ENCODE measurements at regions not wholly inside any gene's neighbourhood (a gene's known extent, or its start where the extent isn't known, plus 50 kb on each side); places are given as distances from the start of the nearest gene placed in this dataset.
"Not testable (repeated sequence)": the region's sequence is repeated elsewhere in the genome, so short reads cannot be mapped to it uniquely, and the experiment has no call there.

DNA sequence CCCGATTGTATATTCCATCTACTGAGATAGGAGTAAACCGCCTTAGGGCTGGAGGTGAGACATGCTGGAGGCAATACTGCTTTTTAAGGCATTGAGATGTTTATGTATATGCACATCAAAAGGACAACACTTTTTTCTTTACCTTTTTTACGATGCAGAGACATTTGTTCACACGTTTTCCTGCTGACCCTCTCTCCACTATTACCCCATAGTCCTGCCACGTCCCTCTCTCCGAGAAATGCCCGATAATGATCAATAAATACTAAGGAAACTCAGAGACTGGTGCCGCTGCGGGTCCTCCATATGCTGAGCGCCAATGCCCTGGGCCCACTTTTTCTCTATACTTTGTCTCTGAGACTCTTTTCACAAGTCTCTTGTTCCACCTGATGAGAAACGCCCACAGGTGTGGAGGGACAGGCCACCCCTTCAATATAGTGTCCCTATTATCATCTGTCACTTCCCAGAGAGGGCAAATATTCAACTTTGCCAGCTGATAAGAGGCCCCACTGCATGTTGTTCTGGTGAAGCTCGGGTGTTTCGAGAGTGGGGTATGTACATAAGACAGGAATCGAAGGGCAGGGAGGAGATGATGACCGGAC, 4203.5 kb upstream of the OR11H1 start:
- not testable (repeated sequence) for DNase-seq; H3K9me3 ChIP-seq (ENCODE audit: control insufficient read depth in 2 of 2, insufficient read depth in 1 of 2, low read depth in 1 of 2, low read length in 1 of 2); H3K27ac ChIP-seq (ENCODE audit: low read depth in 1 of 3, low read length in 2 of 3); H3K4me3 ChIP-seq (ENCODE audit: low read depth in 1 of 3, low read length in 3 of 3); H3K4me1 ChIP-seq (ENCODE audit: control insufficient read depth in 3 of 3, insufficient read depth in 2 of 3, low read depth in 1 of 3, low read length in 2 of 3); H3K27me3 ChIP-seq (ENCODE audit: control insufficient read depth in 3 of 3, insufficient read depth in 3 of 3, low read length in 3 of 3); H3K36me3 ChIP-seq (ENCODE audit: control insufficient read depth in 3 of 3, insufficient read depth in 2 of 3, low read depth in 1 of 3, low read length in 3 of 3); FAIRE-seq
- WGBS, 3 donors: 72 to 73% (median 73%) methylated on average over 15 of the region's 15 CpGs

DNA sequence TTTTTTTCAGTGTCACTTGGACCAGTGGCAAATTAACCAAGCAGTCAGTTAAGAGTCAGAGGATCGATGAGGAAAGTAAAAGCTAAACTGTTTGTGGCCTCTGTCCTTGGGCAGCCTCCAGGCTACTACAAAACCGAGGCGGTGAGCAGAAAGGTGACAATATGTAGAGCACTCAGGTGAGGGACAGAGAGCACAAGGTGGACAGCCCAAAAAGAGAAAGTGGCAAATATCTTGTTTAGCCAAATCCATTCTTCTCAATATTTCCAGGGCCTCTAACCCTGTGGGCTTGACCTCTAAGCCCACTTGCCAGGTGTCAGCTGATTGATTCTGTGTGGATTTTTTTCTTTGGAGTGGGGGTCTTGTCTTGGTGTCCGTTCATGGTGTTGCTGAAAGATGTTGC, 4202.2 kb upstream of the OR11H1 start:
- H3K27ac ChIP-seq (ENCODE audit: low read depth in 1 of 3, low read length in 2 of 3): no peak overlapping the region
- no peaks in the 10 kb centered on the region for H3K27me3 ChIP-seq (ENCODE audit: control insufficient read depth in 3 of 3, insufficient read depth in 3 of 3, low read length in 3 of 3)
- peaks cover 2 to 7% of the 10 kb centered on the region in 2 donors for H3K9me3 ChIP-seq (ENCODE audit: control insufficient read depth in 2 of 2, insufficient read depth in 1 of 2, low read depth in 1 of 2, low read length in 1 of 2)
- WGBS, 3 donors: 50 to 63% (median 59%) methylated on average over 4 of the region's 4 CpGs
- H3K4me3 ChIP-seq (ENCODE audit: low read depth in 1 of 3, low read length in 3 of 3): no peak overlapping the region
- H3K4me1 ChIP-seq (ENCODE audit: control insufficient read depth in 3 of 3, insufficient read depth in 2 of 3, low read depth in 1 of 3, low read length in 2 of 3): no peaks in the 10 kb centered on the region
- H3K36me3 ChIP-seq (ENCODE audit: control insufficient read depth in 3 of 3, insufficient read depth in 2 of 3, low read depth in 1 of 3, low read length in 3 of 3): no peaks in the 10 kb centered on the region
- FAIRE-seq (no peak), DNase-seq (no peak)

DNA sequence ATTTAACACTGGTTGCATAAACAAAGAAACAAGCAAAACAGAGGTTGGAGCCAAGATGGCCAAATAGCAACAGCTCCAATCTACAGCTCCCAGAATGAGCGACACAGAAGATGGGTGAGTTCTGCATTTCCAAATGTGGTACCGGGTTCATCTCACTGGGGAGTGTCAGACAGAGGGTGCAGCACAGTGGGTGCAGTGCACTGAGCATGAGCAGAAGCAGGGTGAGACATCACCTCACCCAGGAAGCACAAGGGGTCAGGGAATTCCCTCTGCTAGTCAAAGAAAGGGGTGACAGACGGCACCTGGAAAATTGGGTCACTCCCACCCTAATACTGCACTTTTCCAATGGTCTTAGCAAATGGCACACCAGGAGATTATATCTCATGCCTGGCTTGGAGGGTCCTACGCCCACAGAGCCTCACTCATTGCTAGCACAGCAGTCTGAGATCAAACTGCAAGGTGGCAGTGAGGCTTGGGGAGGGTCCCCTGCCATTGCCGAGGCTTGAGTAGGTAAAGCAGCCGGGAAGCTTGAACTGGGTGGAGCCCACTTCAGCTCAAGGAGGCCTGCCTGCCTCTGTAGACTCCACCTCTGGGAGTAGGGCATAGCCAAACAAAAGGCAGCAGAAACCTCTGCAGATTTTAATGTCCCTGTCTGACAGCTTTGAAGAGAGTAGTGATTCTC, 4186.5 kb upstream of the OR11H1 start:
- H3K4me1 ChIP-seq (ENCODE audit: control insufficient read depth in 3 of 3, insufficient read depth in 2 of 3, low read depth in 1 of 3, low read length in 2 of 3); H3K27me3 ChIP-seq (ENCODE audit: control insufficient read depth in 3 of 3, insufficient read depth in 3 of 3, low read length in 3 of 3); H3K36me3 ChIP-seq (ENCODE audit: control insufficient read depth in 3 of 3, insufficient read depth in 2 of 3, low read depth in 1 of 3, low read length in 3 of 3); H3K4me3 ChIP-seq (ENCODE audit: low read depth in 1 of 3, low read length in 3 of 3); FAIRE-seq; H3K27ac ChIP-seq (ENCODE audit: low read depth in 1 of 3, low read length in 2 of 3); DNase-seq: not testable (repeated sequence)
- peaks cover 2 to 10% of the 10 kb centered on the region in 2 donors for H3K9me3 ChIP-seq (ENCODE audit: control insufficient read depth in 2 of 2, insufficient read depth in 1 of 2, low read depth in 1 of 2, low read length in 1 of 2)
- 56 to 68% (median 61%) methylated on average over 6 of the region's 6 CpGs for WGBS, 3 donors

DNA sequence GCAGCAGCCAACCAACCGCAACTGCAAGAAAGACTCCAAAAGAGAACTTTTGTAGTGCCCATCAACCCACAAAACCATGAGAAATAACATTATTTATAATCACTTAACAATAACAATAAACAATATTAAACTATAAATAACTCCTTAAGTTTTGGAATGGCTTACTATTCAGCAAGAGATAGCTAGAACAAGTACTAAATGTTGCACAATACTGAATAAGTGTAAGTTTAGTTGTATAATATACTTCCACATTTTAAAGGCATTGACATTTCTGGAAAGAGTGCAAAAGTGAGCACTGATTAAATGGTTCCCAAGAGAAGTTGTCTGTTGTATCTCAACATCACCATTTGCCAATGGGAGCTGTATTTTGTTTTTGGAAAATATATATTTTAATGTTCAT, 4176.8 kb upstream of the OR11H1 start:
- not testable (repeated sequence) for DNase-seq; H3K4me1 ChIP-seq (ENCODE audit: control insufficient read depth in 3 of 3, insufficient read depth in 2 of 3, low read depth in 1 of 3, low read length in 2 of 3); H3K27ac ChIP-seq (ENCODE audit: low read depth in 1 of 3, low read length in 2 of 3); H3K9me3 ChIP-seq (ENCODE audit: control insufficient read depth in 2 of 2, insufficient read depth in 1 of 2, low read depth in 1 of 2, low read length in 1 of 2); H3K27me3 ChIP-seq (ENCODE audit: control insufficient read depth in 3 of 3, insufficient read depth in 3 of 3, low read length in 3 of 3); FAIRE-seq; H3K4me3 ChIP-seq (ENCODE audit: low read depth in 1 of 3, low read length in 3 of 3); H3K36me3 ChIP-seq (ENCODE audit: control insufficient read depth in 3 of 3, insufficient read depth in 2 of 3, low read depth in 1 of 3, low read length in 3 of 3)
- WGBS, 3 donors: 24 to 46% (median 44%) methylated on average over 1 of the region's 1 CpG

DNA sequence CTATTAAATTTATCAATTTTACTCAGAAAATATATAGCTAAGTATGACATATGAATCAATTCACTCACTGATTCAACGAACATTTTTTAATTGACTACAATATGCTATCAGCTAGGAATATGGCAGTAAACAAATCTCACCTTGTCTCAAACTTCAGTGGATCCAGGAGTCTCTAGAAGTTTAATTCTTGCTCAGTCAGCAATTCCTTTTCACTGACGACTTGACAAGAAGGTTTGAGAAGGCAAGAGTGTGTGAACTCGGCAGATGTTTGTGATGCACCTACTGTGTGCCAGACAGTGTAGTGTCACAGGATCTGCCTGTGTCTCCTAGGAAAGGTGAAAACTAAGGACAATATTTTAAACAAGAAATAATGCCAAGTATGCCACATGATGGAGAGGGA, 4175.7 kb upstream of the OR11H1 start:
- H3K27ac ChIP-seq (ENCODE audit: low read depth in 1 of 3, low read length in 2 of 3); DNase-seq; H3K27me3 ChIP-seq (ENCODE audit: control insufficient read depth in 3 of 3, insufficient read depth in 3 of 3, low read length in 3 of 3); FAIRE-seq; H3K4me1 ChIP-seq (ENCODE audit: control insufficient read depth in 3 of 3, insufficient read depth in 2 of 3, low read depth in 1 of 3, low read length in 2 of 3); H3K36me3 ChIP-seq (ENCODE audit: control insufficient read depth in 3 of 3, insufficient read depth in 2 of 3, low read depth in 1 of 3, low read length in 3 of 3); H3K4me3 ChIP-seq (ENCODE audit: low read depth in 1 of 3, low read length in 3 of 3); H3K9me3 ChIP-seq (ENCODE audit: control insufficient read depth in 2 of 2, insufficient read depth in 1 of 2, low read depth in 1 of 2, low read length in 1 of 2): not testable (repeated sequence)
- 60 to 68% (median 66%) methylated on average over 3 of the region's 3 CpGs for WGBS, 3 donors

DNA sequence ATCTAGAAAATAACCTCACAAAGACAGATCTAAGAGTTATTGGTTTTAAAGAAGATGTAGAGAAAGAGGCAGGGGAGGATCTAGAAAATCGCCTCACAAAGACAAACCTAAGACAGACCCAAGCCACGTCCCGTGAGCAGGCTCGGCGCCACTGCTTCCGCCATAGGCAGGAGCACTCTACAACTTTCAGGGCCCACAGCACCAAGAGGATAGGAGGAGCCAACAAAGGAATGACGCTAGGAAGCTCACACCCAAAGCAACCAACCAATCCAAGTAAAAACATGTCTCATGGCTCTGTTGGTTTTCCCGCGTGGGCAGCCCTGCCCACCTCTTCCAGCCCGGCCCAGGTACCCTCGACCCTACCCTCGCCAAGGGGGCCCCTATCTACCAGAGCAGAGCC, 4167.4 kb upstream of the OR11H1 start:
- FAIRE-seq: no peak
- Histone ChIP-seq H3K27ac (ENCODE audit: low read depth in 1 of 3, low read length in 2 of 3) (no peak overlapping the region), H3K27me3 (ENCODE audit: control insufficient read depth in 3 of 3, insufficient read depth in 3 of 3, low read length in 3 of 3) (no peaks in the 10 kb centered on the region), H3K9me3 (ENCODE audit: control insufficient read depth in 2 of 2, insufficient read depth in 1 of 2, low read depth in 1 of 2, low read length in 1 of 2) (peaks cover 2 to 4% of the 10 kb centered on the region in 2 donors), H3K4me3 (ENCODE audit: low read depth in 1 of 3, low read length in 3 of 3) (no peak overlapping the region), H3K4me1 (ENCODE audit: control insufficient read depth in 3 of 3, insufficient read depth in 2 of 3, low read depth in 1 of 3, low read length in 2 of 3) (no peaks in the 10 kb centered on the region), H3K36me3 (ENCODE audit: control insufficient read depth in 3 of 3, insufficient read depth in 2 of 3, low read depth in 1 of 3, low read length in 3 of 3) (no peaks in the 10 kb centered on the region)
- no peak for DNase-seq
- WGBS, 3 donors: 67 to 74% (median 68%) methylated on average over 12 of the region's 12 CpGs

DNA sequence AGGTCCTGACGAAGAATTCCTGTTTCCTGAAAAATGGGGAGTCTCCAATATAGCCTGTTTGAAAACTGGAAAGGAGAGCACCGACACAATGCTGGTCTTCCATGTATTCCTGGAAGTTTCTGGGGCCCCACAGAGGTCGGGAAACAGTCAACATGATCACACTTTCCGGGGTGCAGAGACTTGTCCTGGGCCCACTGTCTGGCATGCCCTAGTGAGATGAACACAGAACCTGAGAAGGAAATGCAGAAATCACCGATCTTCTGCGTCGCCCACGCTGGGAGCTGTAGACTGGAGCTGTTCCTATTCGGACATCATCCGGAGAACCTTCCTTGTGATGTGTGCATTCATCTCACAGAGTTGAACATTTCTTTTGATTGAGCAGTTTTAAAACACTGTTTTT, 4166.5 kb upstream of the OR11H1 start:
- FAIRE-seq: not testable (repeated sequence)

DNA sequence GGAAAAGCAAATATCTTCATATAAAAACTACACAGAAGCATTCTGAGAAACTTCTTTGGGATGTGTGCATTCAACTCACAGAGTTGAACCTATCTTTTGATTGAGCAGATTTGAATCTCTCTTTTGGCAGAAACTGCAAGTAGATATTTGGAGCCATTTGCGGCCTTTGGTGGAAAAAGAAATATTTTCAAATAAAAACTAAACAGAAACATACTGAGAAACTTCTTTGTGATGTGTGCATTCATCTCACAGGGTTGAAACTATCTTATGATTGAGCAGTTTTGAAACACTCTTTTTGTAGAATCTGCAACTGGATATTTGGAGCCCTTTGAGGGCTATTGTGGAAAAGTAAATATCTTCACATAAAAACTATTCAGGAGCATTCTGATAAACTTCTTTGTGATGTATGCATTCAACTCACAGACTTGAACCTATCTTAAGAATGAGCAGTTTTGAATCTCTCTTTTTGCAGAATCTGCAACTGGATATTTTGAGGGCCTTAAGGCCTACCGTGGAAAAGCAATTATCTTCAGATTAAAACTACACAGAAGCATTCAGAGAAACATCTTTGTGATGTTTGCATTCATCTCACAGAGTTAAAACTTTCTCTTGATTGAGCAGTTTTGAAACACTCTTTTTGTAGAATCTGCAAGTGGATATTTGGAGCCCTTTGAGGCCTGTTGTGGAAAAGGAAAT, 4158.2 kb upstream of the OR11H1 start:
- WGBS, 3 donors: 68 to 77% (median 70%) methylated on average over 1 of the region's 2 CpGs
- H3K4me1 ChIP-seq (ENCODE audit: control insufficient read depth in 3 of 3, insufficient read depth in 2 of 3, low read depth in 1 of 3, low read length in 2 of 3); FAIRE-seq; DNase-seq; H3K4me3 ChIP-seq (ENCODE audit: low read depth in 1 of 3, low read length in 3 of 3); H3K27ac ChIP-seq (ENCODE audit: low read depth in 1 of 3, low read length in 2 of 3); H3K9me3 ChIP-seq (ENCODE audit: control insufficient read depth in 2 of 2, insufficient read depth in 1 of 2, low read depth in 1 of 2, low read length in 1 of 2); H3K36me3 ChIP-seq (ENCODE audit: control insufficient read depth in 3 of 3, insufficient read depth in 2 of 3, low read depth in 1 of 3, low read length in 3 of 3); H3K27me3 ChIP-seq (ENCODE audit: control insufficient read depth in 3 of 3, insufficient read depth in 3 of 3, low read length in 3 of 3): not testable (repeated sequence)

More for the DNA sequence above, 4166.5 kb upstream of the OR11H1 start:
- H3K4me3 ChIP-seq (ENCODE audit: low read depth in 1 of 3, low read length in 3 of 3); H3K27ac ChIP-seq (ENCODE audit: low read depth in 1 of 3, low read length in 2 of 3); H3K4me1 ChIP-seq (ENCODE audit: control insufficient read depth in 3 of 3, insufficient read depth in 2 of 3, low read depth in 1 of 3, low read length in 2 of 3); H3K9me3 ChIP-seq (ENCODE audit: control insufficient read depth in 2 of 2, insufficient read depth in 1 of 2, low read depth in 1 of 2, low read length in 1 of 2); DNase-seq; H3K27me3 ChIP-seq (ENCODE audit: control insufficient read depth in 3 of 3, insufficient read depth in 3 of 3, low read length in 3 of 3); H3K36me3 ChIP-seq (ENCODE audit: control insufficient read depth in 3 of 3, insufficient read depth in 2 of 3, low read depth in 1 of 3, low read length in 3 of 3): not testable (repeated sequence)
- 73 to 75% (median 74%) methylated on average over 10 of the region's 10 CpGs for WGBS, 3 donors

Measured in small intestine (tissue), 7 donors.